Spleen (tissue), 11 donors: ENCODE measurements at regions not wholly inside any gene's neighbourhood (a gene's known extent, or its start where the extent isn't known, plus 50 kb on each side); places are given as distances from the start of the nearest gene placed in this dataset.

Experiments
- DNase-seq: peaks from one replicate; pipeline ENCODE4 v3.0.0-alpha.2; 2020
- H3K27ac ChIP-seq, 8 donors: fragments of 200-600 bp; sonication (generic) in 7 of 8; 1 replicate in 4 of 8; 2 replicates in 4 of 8; pipeline versions ENCODE4 v1.5.0 to v1.8.0; 2016 to 2021; ENCODE audit warnings: inconsistent platforms in 4 of 8, mild to moderate bottlenecking in 4 of 8, moderate library complexity in 1 of 8
- H3K27me3 ChIP-seq, 7 donors: fragments of 200-600 bp; sonication (generic) in 6 of 7; replicated peaks in 1 of 7; 1 replicate in 4 of 7; 2 replicates in 3 of 7; pipeline versions ENCODE4 v1.5.0 to v1.8.0; 2016 to 2021; ENCODE audit warnings: inconsistent platforms in 3 of 7, mild to moderate bottlenecking in 1 of 7
- H3K36me3 ChIP-seq, 6 donors: fragments of 200-600 bp; sonication (generic) in 5 of 6; 1 replicate in 4 of 6; 2 replicates in 2 of 6; pipeline versions ENCODE4 v1.5.0 to v1.8.0; 2016 to 2021; ENCODE audit warnings: inconsistent platforms in 2 of 6
- H3K4me1 ChIP-seq, 6 donors: fragments of 200-600 bp; sonication (generic) in 5 of 6; 1 replicate in 3 of 6; 2 replicates in 3 of 6; pipeline versions ENCODE4 v1.5.0 to v1.8.0; 2016 to 2021; ENCODE audit warnings: inconsistent platforms in 3 of 6
- H3K4me3 ChIP-seq, 8 donors: fragments of 200-600 bp; sonication (generic) in 7 of 8; 1 replicate in 4 of 8; 2 replicates in 4 of 8; pipeline versions ENCODE4 v1.5.0 to v1.8.0; 2016 to 2021; ENCODE audit warnings: inconsistent platforms in 4 of 8, mild to moderate bottlenecking in 4 of 8, moderate library complexity in 2 of 8
- H3K9me3 ChIP-seq, 8 donors: fragments of 200-600 bp; sonication (generic) in 7 of 8; 1 replicate in 4 of 8; 2 replicates in 4 of 8; pipeline versions ENCODE4 v1.5.0 to v1.8.0; 2016 to 2021; ENCODE audit warnings: inconsistent platforms in 4 of 8
- CTCF ChIP-seq, 11 experiments: fragments of 200-600 bp in 7 of 11; fragments of 450-650 bp in 4 of 11; sonication (generic) in 4 of 11; IDR thresholded peaks in 8 of 11; conservative IDR thresholded peaks in 3 of 11; 1 replicate in 7 of 11; 2 replicates in 4 of 11; pipeline versions ENCODE4 v1.4.0 to v1.8.0; 2016 to 2021; ENCODE audit warnings: antibody characterized with exemption in 11 of 11, inconsistent platforms in 4 of 11, mild to moderate bottlenecking in 1 of 11
- POLR2A ChIP-seq, 3 donors: fragments of 450-650 bp; IDR thresholded peaks; one replicate each; pipeline ENCODE4 v1.5.1; 2017; ENCODE audit warnings: antibody characterized with exemption in 3 of 3, mild to moderate bottlenecking in 1 of 3
- POLR2AphosphoS5 ChIP-seq, 3 donors: sonication (generic); formaldehyde crosslinking; IDR thresholded peaks; one replicate each; pipeline ENCODE4 v1.5.1; 2017; ENCODE audit warnings: antibody characterized with exemption in 3 of 3
- WGBS, 5 donors: extraction: QIAGEN DNeasy Blood & Tissue Kit in 3 of 5; methylation state at CpG; one replicate each; pipeline versions ENCODE4 v1.1.5 to v1.1.7; 2013 to 2018; 5-methylcytosine and 5-hydroxymethylcytosine counted together
- intact Hi-C: fragments of 100-400 bp; cut with DNase I; formaldehyde crosslinking; loops from one replicate; pipeline ENCODE4 v1.15.0; 2023; ENCODE audit warnings: low total_unique reads
- donor health status: healthy with polysubstance abuse.
- donor health status: DM: no; HTN: no; CAD: no; lungs with moderate emphysema.
- donor health status: DM: no; HTN: no; CAD: no.
- donor health status: Bipolar disorder and iron deficiency.
- donor health status: healthy.
- donor health status: DM: no; HTN: no; CAD: no.
- donor health status: DM: yes; HTN: yes; CAD: no.

GRCh38 chr14:86675059-86675458, 1145.1 kb downstream of the FLRT2 start:
- no peak overlapping the region for H3K27ac ChIP-seq
- intact Hi-C loops = no loop called here
- no peak for DNase-seq
- 76 to 88% (median 80%) methylated on average over 3 of the region's 3 CpGs for WGBS, 5 donors
- no peaks in the 10 kb centered on the region for H3K4me1 ChIP-seq
- TF ChIP-seq POLR2A (IDR thresholded peaks at IDR 0.05) = no peak
- TF ChIP-seq POLR2AphosphoS5 (IDR thresholded peaks at IDR 0.05) = no peak
- no peak for TF ChIP-seq CTCF (IDR thresholded peaks at IDR 0.05 in 8 of 11, conservative IDR thresholded peaks at IDR 0.05 in 3 of 11)
- no peaks in the 10 kb centered on the region for H3K36me3 ChIP-seq
- no peaks in the 10 kb centered on the region for H3K9me3 ChIP-seq
- no peaks in the 10 kb centered on the region for H3K27me3 ChIP-seq
- H3K4me3 ChIP-seq = no peak overlapping the region

- H3K36me3 ChIP-seq = no peaks in the 10 kb centered on the region
- H3K9me3 ChIP-seq = no peaks in the 10 kb centered on the region
- intact Hi-C loops = no loop called here
- H3K27ac ChIP-seq = no peak overlapping the region
- no peaks in the 10 kb centered on the region for H3K4me1 ChIP-seq
- TF ChIP-seq POLR2A (IDR thresholded peaks at IDR 0.05) (no peak), POLR2AphosphoS5 (IDR thresholded peaks at IDR 0.05) (no peak), CTCF (IDR thresholded peaks at IDR 0.05 in 8 of 11, conservative IDR thresholded peaks at IDR 0.05 in 3 of 11) (no peak)
- no peaks in the 10 kb centered on the region for H3K27me3 ChIP-seq
- no peak for DNase-seq
- H3K4me3 ChIP-seq = no peak overlapping the region
Observed at GRCh38 chr14:86673523-86673969, 1143.6 kb downstream of the FLRT2 start.

GRCh38 chr14:86672080-86672479, 1142.1 kb downstream of the FLRT2 start:
- Histone ChIP-seq H3K27ac (no peak overlapping the region), H3K4me3 (no peak overlapping the region), H3K36me3 (no peaks in the 10 kb centered on the region), H3K27me3 (no peaks in the 10 kb centered on the region), H3K9me3 (no peaks in the 10 kb centered on the region), H3K4me1 (no peaks in the 10 kb centered on the region)
- no peak for TF ChIP-seq CTCF (IDR thresholded peaks at IDR 0.05 in 8 of 11, conservative IDR thresholded peaks at IDR 0.05 in 3 of 11)
- TF ChIP-seq POLR2A (IDR thresholded peaks at IDR 0.05) = no peak
- intact Hi-C loops = no loop called here
- 88 to 96% (median 90%) methylated on average over 2 of the region's 2 CpGs for WGBS, 5 donors
- no peak for DNase-seq

- no peaks in the 10 kb centered on the region for H3K4me1 ChIP-seq
- no peak overlapping the region for H3K4me3 ChIP-seq
- TF ChIP-seq POLR2A (IDR thresholded peaks at IDR 0.05) = no peak
- WGBS, 5 donors = 79 to 94% (median 90%) methylated on average over 1 of the region's 1 CpG
- H3K27me3 ChIP-seq = no peaks in the 10 kb centered on the region
- intact Hi-C loops = no loop called here
- H3K36me3 ChIP-seq = no peaks in the 10 kb centered on the region
- DNase-seq = no peak
- no peaks in the 10 kb centered on the region for H3K9me3 ChIP-seq
- H3K27ac ChIP-seq = no peak overlapping the region
Observed at GRCh38 chr14:86665975-86666374, 1136.0 kb downstream of the FLRT2 start.

- H3K27ac ChIP-seq = no peak overlapping the region
- intact Hi-C loops = no loop called here
- H3K36me3 ChIP-seq = no peaks in the 10 kb centered on the region
- no peaks in the 10 kb centered on the region for H3K9me3 ChIP-seq
- DNase-seq = no peak
- TF ChIP-seq POLR2AphosphoS5 (IDR thresholded peaks at IDR 0.05) (no peak), POLR2A (IDR thresholded peaks at IDR 0.05) (no peak), CTCF (IDR thresholded peaks at IDR 0.05 in 8 of 11, conservative IDR thresholded peaks at IDR 0.05 in 3 of 11) (no peak)
- H3K4me3 ChIP-seq = no peak overlapping the region
- 89 to 95% (median 91%) methylated on average over 3 of the region's 3 CpGs for WGBS, 5 donors
- H3K4me1 ChIP-seq = no peaks in the 10 kb centered on the region
- H3K27me3 ChIP-seq = no peaks in the 10 kb centered on the region
Observed at GRCh38 chr14:86662334-86662733, 1132.4 kb downstream of the FLRT2 start.
